ENCODE measurements at regions not wholly inside any gene's neighbourhood (a gene's known extent, or its start where the extent isn't known, plus 50 kb on each side); places are given as distances from the start of the nearest gene placed in this dataset.

- TF ChIP-seq POLR2A (IDR thresholded peaks at IDR 0.05) (no peak), CTCF (IDR thresholded peaks at IDR 0.05) (no peak)
These were observed 147.9 kb downstream of the CHIC2 start for GRCh38 chr4:53916431-53916889.
